ENCODE measurements at regions not wholly inside any gene's neighbourhood (a gene's known extent, or its start where the extent isn't known, plus 50 kb on each side); places are given as distances from the start of the nearest gene placed in this dataset.

GRCh38 chr10:108427146-108427545, 1262.6 kb upstream of the SORCS1 start:
- Mint-ChIP-seq H3K36me3 (ENCODE audit: low read depth) (no peaks in the 10 kb centered on the region), H3K27me3 (no peaks in the 10 kb centered on the region), H3K4me1 (ENCODE audit: low read depth) (no peaks in the 10 kb centered on the region), H3K27ac (no peak overlapping the region), H3K9me3 (peaks cover 11% of the 10 kb centered on the region), H3K4me3 (no peak overlapping the region)
- DNase-seq: no peak

GRCh38 chr10:108425283-108425964, 1260.9 kb upstream of the SORCS1 start:
- H3K4me1 Mint-ChIP-seq (ENCODE audit: low read depth): no peaks in the 10 kb centered on the region
- H3K36me3 Mint-ChIP-seq (ENCODE audit: low read depth): no peaks in the 10 kb centered on the region
- peaks cover 11% of the 10 kb centered on the region for H3K9me3 Mint-ChIP-seq
- no peaks in the 10 kb centered on the region for H3K27me3 Mint-ChIP-seq
- no peak for DNase-seq
- no peak overlapping the region for H3K4me3 Mint-ChIP-seq
- H3K27ac Mint-ChIP-seq: no peak overlapping the region

- no peak for DNase-seq
- Mint-ChIP-seq H3K27ac (no peak overlapping the region), H3K4me3 (no peak overlapping the region), H3K27me3 (no peaks in the 10 kb centered on the region), H3K9me3 (peaks cover 11% of the 10 kb centered on the region), H3K36me3 (ENCODE audit: low read depth) (no peaks in the 10 kb centered on the region), H3K4me1 (ENCODE audit: low read depth) (no peaks in the 10 kb centered on the region)
Measured at GRCh38 chr10:108424656-108425055, 1260.2 kb upstream of the SORCS1 start.

- Mint-ChIP-seq H3K4me1 (ENCODE audit: low read depth) (no peaks in the 10 kb centered on the region), H3K9me3 (peaks cover 12% of the 10 kb centered on the region), H3K4me3 (no peak overlapping the region), H3K36me3 (ENCODE audit: low read depth) (no peaks in the 10 kb centered on the region), H3K27me3 (no peaks in the 10 kb centered on the region), H3K27ac (no peak overlapping the region)
- no peak for DNase-seq
Measured at GRCh38 chr10:108422286-108422685, 1257.8 kb upstream of the SORCS1 start.

GRCh38 chr10:108421266-108421665, 1256.8 kb upstream of the SORCS1 start:
- H3K27ac Mint-ChIP-seq: no peak overlapping the region
- H3K9me3 Mint-ChIP-seq: peaks cover 12% of the 10 kb centered on the region
- H3K4me3 Mint-ChIP-seq: no peak overlapping the region
- H3K4me1 Mint-ChIP-seq (ENCODE audit: low read depth): no peaks in the 10 kb centered on the region
- H3K36me3 Mint-ChIP-seq (ENCODE audit: low read depth): no peaks in the 10 kb centered on the region
- no peak for DNase-seq
- no peaks in the 10 kb centered on the region for H3K27me3 Mint-ChIP-seq

- DNase-seq: no peak
- no peaks in the 10 kb centered on the region for H3K4me1 Mint-ChIP-seq (ENCODE audit: low read depth)
- H3K36me3 Mint-ChIP-seq (ENCODE audit: low read depth): no peaks in the 10 kb centered on the region
- H3K9me3 Mint-ChIP-seq: peaks cover 10% of the 10 kb centered on the region
- no peak overlapping the region for H3K4me3 Mint-ChIP-seq
- no peaks in the 10 kb centered on the region for H3K27me3 Mint-ChIP-seq
- no peak overlapping the region for H3K27ac Mint-ChIP-seq
Measured at GRCh38 chr10:108413954-108414353, 1249.4 kb upstream of the SORCS1 start.

- H3K4me1 Mint-ChIP-seq (ENCODE audit: low read depth): no peaks in the 10 kb centered on the region
- no peak overlapping the region for H3K27ac Mint-ChIP-seq
- no peak for DNase-seq
- H3K4me3 Mint-ChIP-seq: no peak overlapping the region
- H3K9me3 Mint-ChIP-seq: peaks cover 5% of the 10 kb centered on the region
- no peaks in the 10 kb centered on the region for H3K27me3 Mint-ChIP-seq
- H3K36me3 Mint-ChIP-seq (ENCODE audit: low read depth): no peaks in the 10 kb centered on the region
Measured at GRCh38 chr10:108412323-108412722, 1247.8 kb upstream of the SORCS1 start.

GRCh38 chr10:108411894-108412293, 1247.4 kb upstream of the SORCS1 start:
- Mint-ChIP-seq H3K4me1 (ENCODE audit: low read depth) (no peaks in the 10 kb centered on the region), H3K36me3 (ENCODE audit: low read depth) (no peaks in the 10 kb centered on the region), H3K27me3 (no peaks in the 10 kb centered on the region), H3K27ac (no peak overlapping the region), H3K4me3 (no peak overlapping the region), H3K9me3 (peaks cover 5% of the 10 kb centered on the region)
- no peak for DNase-seq

GRCh38 chr10:108411206-108411605, 1246.7 kb upstream of the SORCS1 start:
- H3K4me1 Mint-ChIP-seq (ENCODE audit: low read depth): no peaks in the 10 kb centered on the region
- H3K27ac Mint-ChIP-seq: no peak overlapping the region
- DNase-seq: no peak
- no peaks in the 10 kb centered on the region for H3K27me3 Mint-ChIP-seq
- peaks cover 5% of the 10 kb centered on the region for H3K9me3 Mint-ChIP-seq
- H3K4me3 Mint-ChIP-seq: no peak overlapping the region
- no peaks in the 10 kb centered on the region for H3K36me3 Mint-ChIP-seq (ENCODE audit: low read depth)

- Mint-ChIP-seq H3K27ac (no peak overlapping the region), H3K27me3 (no peaks in the 10 kb centered on the region), H3K4me1 (ENCODE audit: low read depth) (no peaks in the 10 kb centered on the region), H3K36me3 (ENCODE audit: low read depth) (no peaks in the 10 kb centered on the region), H3K9me3 (peaks cover 6% of the 10 kb centered on the region), H3K4me3 (no peak overlapping the region)
- no peak for DNase-seq
Measured at GRCh38 chr10:108410236-108410635, 1245.7 kb upstream of the SORCS1 start.

- no peaks in the 10 kb centered on the region for H3K4me1 Mint-ChIP-seq (ENCODE audit: low read depth)
- H3K4me3 Mint-ChIP-seq: no peak overlapping the region
- H3K9me3 Mint-ChIP-seq: peaks cover 8% of the 10 kb centered on the region
- no peak overlapping the region for H3K27ac Mint-ChIP-seq
- no peaks in the 10 kb centered on the region for H3K27me3 Mint-ChIP-seq
- no peaks in the 10 kb centered on the region for H3K36me3 Mint-ChIP-seq (ENCODE audit: low read depth)
- DNase-seq: no peak
Measured at GRCh38 chr10:108409306-108409705, 1244.8 kb upstream of the SORCS1 start.

GRCh38 chr10:108404155-108404554, 1239.6 kb upstream of the SORCS1 start:
- Mint-ChIP-seq H3K4me3 (no peak overlapping the region), H3K4me1 (ENCODE audit: low read depth) (no peaks in the 10 kb centered on the region), H3K36me3 (ENCODE audit: low read depth) (no peaks in the 10 kb centered on the region), H3K27me3 (no peaks in the 10 kb centered on the region), H3K27ac (no peak overlapping the region), H3K9me3 (peaks cover 14% of the 10 kb centered on the region)
- DNase-seq: no peak

- H3K27ac Mint-ChIP-seq: no peak overlapping the region
- H3K4me1 Mint-ChIP-seq (ENCODE audit: low read depth): no peaks in the 10 kb centered on the region
Measured at GRCh38 chr10:108399465-108399864, 1235.0 kb upstream of the SORCS1 start.

GRCh38 chr10:108393089-108393488, 1228.6 kb upstream of the SORCS1 start:
- no peak for DNase-seq
- H3K27me3 Mint-ChIP-seq: no peaks in the 10 kb centered on the region

More at GRCh38 chr10:108399465-108399864, 1235.0 kb upstream of the SORCS1 start:
- Mint-ChIP-seq H3K4me3 (no peak overlapping the region), H3K27me3 (no peaks in the 10 kb centered on the region), H3K9me3 (peaks cover 14% of the 10 kb centered on the region), H3K36me3 (ENCODE audit: low read depth) (no peaks in the 10 kb centered on the region)
- no peak for DNase-seq

GRCh38 chr10:108392286-108392685, 1227.8 kb upstream of the SORCS1 start:
- H3K27me3 Mint-ChIP-seq: no peaks in the 10 kb centered on the region
- no peak for DNase-seq
- H3K9me3 Mint-ChIP-seq: peaks cover 15% of the 10 kb centered on the region
- no peaks in the 10 kb centered on the region for H3K4me1 Mint-ChIP-seq (ENCODE audit: low read depth)
- no peaks in the 10 kb centered on the region for H3K36me3 Mint-ChIP-seq (ENCODE audit: low read depth)
- H3K27ac Mint-ChIP-seq: no peak overlapping the region
- H3K4me3 Mint-ChIP-seq: no peak overlapping the region

More at GRCh38 chr10:108393089-108393488, 1228.6 kb upstream of the SORCS1 start:
- no peak overlapping the region for H3K27ac Mint-ChIP-seq
- no peaks in the 10 kb centered on the region for H3K36me3 Mint-ChIP-seq (ENCODE audit: low read depth)
- H3K9me3 Mint-ChIP-seq: peaks cover 8% of the 10 kb centered on the region
- H3K4me3 Mint-ChIP-seq: no peak overlapping the region
- no peaks in the 10 kb centered on the region for H3K4me1 Mint-ChIP-seq (ENCODE audit: low read depth)

- H3K27ac Mint-ChIP-seq: no peak overlapping the region
- no peak overlapping the region for H3K4me3 Mint-ChIP-seq
- no peaks in the 10 kb centered on the region for H3K4me1 Mint-ChIP-seq (ENCODE audit: low read depth)
- H3K27me3 Mint-ChIP-seq: no peaks in the 10 kb centered on the region
- peaks cover 13% of the 10 kb centered on the region for H3K9me3 Mint-ChIP-seq
- DNase-seq: no peak
- no peaks in the 10 kb centered on the region for H3K36me3 Mint-ChIP-seq (ENCODE audit: low read depth)
Measured at GRCh38 chr10:108388706-108389105, 1224.2 kb upstream of the SORCS1 start.
